GM10266 (cell line): ENCODE measurements at regions not wholly inside any gene's neighbourhood (a gene's known extent, or its start where the extent isn't known, plus 50 kb on each side); places are given as distances from the start of the nearest gene placed in this dataset.

ENCODE experiments used
- DNase-seq: peaks from one replicate; pipeline ENCODE4 v3.0.0; 2012; ENCODE audit errors: extremely low spot score
- CTCF ChIP-seq: IDR thresholded peaks from 2 replicates; pipeline ENCODE4 v1.5.1; 2012; ENCODE audit warnings: mild to moderate bottlenecking, low read depth; ENCODE audit not compliant: control insufficient read depth, insufficient read depth; ENCODE audit errors: missing control alignments

DNA sequence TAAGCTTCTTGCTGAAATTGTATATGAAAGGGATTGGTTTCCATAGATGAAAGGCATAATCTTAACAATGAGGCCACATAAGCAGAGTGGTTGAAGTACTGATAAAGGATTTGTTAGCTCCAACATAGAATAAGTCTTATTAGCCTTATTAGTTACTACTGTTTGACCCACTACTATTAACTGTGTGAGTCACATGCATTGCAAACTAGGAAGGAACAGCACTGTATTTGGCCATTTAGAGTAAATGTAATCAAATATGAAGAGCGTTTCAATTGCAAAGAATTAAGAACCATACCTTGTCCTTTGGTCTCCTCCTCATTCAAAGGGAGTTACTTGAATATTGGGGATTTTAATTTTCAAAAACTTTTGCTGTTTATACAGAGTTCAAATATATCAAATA lies 428.9 kb downstream of the MDFIC start:
- no peak for TF ChIP-seq CTCF
- DNase-seq, result no peak

DNA sequence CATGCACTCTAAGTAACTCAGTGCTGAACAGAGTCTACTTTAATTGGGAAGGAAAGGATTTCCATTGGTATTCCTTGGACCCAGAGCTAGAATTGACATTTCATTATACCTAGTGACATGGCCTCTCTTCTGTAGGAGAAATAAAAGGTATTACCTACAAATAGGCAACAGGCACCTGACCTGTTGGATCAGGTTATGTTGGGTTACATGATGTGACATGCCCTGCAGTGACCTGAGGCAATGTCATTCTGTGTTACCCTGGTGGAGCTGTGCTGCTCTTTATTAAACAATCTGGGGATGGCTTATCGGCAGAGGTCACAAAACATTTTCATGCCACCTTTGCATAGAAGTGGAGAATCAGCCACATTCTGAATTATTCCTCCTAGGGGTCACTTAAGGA lies 427.7 kb downstream of the MDFIC start:
- TF ChIP-seq CTCF, result no peak
- no peak for DNase-seq

DNA sequence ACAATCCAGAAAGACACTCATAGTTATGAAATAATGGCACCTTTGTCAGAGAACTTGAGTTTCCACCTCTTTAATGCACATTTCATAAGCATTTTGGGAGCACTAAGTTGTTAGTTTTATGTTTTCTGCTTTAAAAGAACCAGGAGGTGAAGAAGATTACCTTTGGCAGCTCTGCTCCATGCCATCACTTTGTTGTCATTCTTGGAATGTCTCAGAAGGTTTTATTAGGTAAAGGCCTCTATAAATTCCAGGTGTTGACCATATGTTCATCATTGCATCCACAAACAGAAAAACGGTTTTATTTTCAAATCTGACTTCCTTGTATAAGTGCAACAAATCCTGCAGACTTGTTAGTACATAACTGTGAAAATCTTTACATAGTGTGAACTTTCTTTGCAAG lies 424.8 kb downstream of the MDFIC start:
- TF ChIP-seq CTCF, result no peak
- no peak for DNase-seq

DNA sequence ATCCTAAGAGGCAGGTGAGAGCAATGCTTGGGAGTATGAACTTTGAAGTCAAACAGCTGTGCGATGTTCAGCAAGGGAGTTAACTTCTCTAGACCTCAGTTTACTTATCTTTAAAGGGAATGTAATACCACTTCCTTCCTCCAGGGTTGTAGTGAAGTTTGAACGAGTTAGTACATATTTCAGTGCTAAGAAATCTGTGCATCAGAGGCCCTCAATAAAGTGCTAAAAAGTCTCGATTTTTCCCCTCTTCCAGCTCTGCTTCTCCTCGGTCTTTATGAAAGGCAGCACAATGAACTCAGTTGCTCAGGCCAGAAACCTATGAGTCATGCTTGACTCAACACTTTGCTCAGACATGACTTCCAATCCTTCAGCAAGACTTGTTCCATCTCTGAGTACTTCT lies 418.9 kb downstream of the MDFIC start:
- TF ChIP-seq CTCF, result no peak
- no peak for DNase-seq

DNA sequence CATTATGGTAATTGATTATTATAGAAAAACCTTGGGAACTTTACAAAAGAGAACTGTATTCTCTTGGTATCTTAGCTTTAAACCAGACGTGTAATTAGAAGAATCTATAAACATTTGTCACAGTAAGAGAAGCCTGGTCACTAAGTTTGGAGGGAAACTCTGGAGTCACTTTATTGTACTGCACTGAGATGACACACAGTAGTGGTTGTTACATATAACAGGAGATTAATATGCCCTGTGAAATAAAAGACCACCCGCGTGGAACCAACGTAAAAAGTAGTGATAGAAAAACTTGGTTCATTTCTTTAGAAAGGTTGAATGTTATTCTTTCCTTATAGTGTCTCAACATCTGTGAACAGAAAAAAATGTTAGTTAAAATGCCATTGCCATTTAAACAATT lies 416.1 kb downstream of the MDFIC start:
- no peak for TF ChIP-seq CTCF
- no peak for DNase-seq

- no peak for DNase-seq
Measured at GRCh38 chr7:115332691-115333090, 410.8 kb downstream of the MDFIC start.

DNA sequence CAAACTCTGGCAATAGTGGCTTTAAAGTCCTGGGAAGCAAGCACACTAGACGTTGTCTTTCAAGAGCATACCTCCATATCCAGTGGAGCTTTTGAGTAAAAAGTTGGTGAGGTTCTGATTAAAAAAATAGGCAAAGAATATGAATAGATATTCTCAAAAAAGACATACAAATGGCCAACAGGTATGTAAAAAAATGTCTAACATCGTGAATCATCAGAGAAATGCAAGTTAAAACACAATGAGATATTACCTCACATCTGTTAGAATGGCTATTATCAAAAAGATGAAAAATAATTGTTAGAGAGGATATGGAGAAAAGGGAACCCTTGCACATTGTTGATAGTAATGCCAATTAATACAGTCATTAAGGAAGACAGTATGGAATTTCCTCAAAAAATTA lies 407.1 kb downstream of the MDFIC start:
- no peak for DNase-seq
- no peak for TF ChIP-seq CTCF

More at GRCh38 chr7:115332691-115333090, 410.8 kb downstream of the MDFIC start:
- no peak for TF ChIP-seq CTCF

- TF ChIP-seq CTCF, result no peak
- no peak for DNase-seq
Measured at GRCh38 chr7:115328018-115328417, 406.1 kb downstream of the MDFIC start.
